GM18951 (cell line): ENCODE measurements at regions not wholly inside any gene's neighbourhood (a gene's known extent, or its start where the extent isn't known, plus 50 kb on each side); places are given as distances from the start of the nearest gene placed in this dataset.
"Not testable (repeated sequence)": the region's sequence is repeated elsewhere in the genome, so short reads cannot be mapped to it uniquely, and the experiment has no call there.

ENCODE experiments used
- POLR2A ChIP-seq: IDR thresholded peaks from 4 replicates; pipeline ENCODE4 v1.6.1; 2011; ENCODE audit warnings: mild to moderate bottlenecking; ENCODE audit not compliant: insufficient read length, insufficient read depth; ENCODE audit errors: extremely low read depth
- in situ Hi-C: fragments of 300-500 bp; cut with MboI; formaldehyde crosslinking; loops from one replicate; pipeline ENCODE4 v1.12.0; 2022; ENCODE audit warnings: low sequenced_read_pairs, mixed read lengths, inconsistent platforms; ENCODE audit not compliant: unreplicated experiment

DNA sequence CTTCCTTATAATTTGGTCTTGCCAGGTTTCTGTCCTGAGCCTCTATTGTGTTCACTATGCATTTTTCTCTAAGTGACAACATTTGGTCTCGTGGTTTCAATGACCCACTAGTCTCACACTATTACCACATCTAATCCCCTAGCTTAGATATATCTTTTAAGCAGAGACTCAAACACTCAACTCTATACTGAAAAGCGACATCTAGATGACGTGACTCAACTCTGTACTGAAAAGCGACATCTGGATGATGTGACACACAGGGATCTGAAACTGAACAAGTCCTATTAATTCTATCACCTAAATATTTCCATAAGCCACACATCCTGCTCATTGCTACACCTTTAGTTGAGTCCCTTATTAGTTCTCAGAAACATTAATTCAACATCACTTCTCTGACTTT, 141.7 kb upstream of the MBNL1 start:
- in situ Hi-C loops, result no loop called here
- TF ChIP-seq POLR2A, result no peak

DNA sequence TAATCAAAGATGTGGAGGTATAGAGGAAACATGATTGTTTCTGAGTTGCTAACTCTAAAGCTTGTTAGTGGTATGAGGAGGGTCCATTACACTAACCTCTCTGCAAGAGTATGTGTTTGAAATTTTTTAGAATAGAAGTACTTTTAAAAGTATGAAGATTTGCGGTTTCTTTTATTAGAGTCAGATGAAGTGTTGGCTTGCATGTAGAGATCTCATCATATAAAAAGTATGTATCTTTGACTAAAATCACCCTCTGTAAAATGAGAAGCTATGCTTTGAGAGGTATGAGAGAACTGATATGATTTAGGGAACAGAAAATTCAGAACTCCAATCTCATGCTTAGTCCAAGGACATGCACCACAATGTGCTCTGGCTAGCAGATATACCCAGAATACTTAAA, 140.4 kb upstream of the MBNL1 start:
- in situ Hi-C loops, result no loop called here
- no peak for TF ChIP-seq POLR2A

DNA sequence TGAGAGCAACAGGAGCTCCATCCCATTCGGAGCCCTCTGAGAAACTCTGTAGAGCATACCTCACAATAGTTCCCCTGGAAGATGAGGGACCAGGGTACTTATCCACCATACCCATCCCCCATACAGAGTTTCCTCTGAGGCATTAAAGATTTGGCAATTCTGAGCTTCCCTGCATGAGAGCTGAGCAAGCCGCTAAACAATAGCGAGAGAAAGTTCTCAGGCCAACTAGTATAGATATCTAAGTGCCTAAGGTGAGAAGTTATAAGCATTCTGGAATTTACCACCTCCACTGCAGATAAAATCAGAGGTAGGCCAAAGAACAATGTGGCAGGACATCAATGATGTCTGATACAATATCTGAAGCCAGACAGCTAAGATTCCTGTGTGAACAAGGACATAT, 129.1 kb upstream of the MBNL1 start:
- no peak for TF ChIP-seq POLR2A
- in situ Hi-C loops, result no loop called here

DNA sequence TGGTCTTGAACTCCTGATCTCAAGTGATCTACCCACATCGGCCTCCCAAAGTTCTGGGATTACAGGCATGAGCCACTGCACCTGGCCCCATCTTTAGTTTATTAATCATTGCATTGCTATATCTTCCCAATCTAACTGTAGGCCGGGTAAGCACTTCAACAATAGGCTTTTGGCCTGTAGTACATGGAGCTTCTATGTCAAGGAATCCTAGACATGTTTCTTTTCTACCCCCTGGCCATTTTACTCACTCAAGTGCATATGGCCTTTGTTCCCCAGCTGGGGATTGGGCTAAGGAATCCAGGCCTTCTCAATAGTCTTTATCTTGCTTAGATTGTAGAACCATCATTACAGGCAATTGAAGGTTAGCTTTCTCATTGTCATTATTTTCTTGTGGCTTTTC, 122.3 kb upstream of the MBNL1 start:
- TF ChIP-seq POLR2A, result no peak
- in situ Hi-C loops, result no loop called here

DNA sequence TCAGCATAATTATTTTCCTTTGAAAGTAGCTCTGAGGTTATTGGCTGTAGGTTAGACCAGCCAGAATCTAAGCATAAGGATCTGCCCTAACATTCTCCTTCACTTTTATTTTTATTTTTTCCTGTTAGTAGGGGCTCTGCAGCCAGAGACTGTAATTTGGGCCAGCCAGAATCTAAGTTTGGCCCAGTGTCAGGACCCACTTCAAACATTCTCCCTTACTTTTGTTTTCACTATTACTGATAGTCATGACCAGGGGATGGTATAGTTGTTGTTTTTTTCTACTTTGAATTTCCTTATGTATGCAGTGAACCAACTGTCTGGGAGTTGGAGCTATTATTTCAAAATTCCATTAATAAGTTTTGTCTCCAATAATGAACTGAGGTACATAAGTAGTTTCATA, 121.0 kb upstream of the MBNL1 start:
- in situ Hi-C loops, result no loop called here
- no peak for TF ChIP-seq POLR2A

DNA sequence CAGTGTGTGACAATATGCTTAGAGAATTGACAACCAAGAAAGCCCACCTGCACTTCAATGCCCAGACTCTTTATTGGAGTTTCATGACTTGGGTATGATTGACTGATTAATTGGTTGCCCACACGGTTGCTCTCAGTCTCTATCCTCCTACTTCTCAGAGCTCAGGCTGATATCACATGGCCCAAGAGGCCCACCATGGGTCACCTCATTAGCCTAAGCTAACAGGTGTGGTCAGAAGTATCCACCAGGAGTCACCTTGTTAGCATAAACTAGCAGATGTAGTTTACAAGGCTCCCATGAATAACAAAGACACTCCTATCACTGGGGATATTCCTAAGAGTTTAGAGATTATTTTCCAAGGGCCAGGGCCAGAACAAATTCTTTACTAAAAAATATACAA, 120.2 kb upstream of the MBNL1 start:
- TF ChIP-seq POLR2A, result no peak
- in situ Hi-C loops, result no loop called here

DNA sequence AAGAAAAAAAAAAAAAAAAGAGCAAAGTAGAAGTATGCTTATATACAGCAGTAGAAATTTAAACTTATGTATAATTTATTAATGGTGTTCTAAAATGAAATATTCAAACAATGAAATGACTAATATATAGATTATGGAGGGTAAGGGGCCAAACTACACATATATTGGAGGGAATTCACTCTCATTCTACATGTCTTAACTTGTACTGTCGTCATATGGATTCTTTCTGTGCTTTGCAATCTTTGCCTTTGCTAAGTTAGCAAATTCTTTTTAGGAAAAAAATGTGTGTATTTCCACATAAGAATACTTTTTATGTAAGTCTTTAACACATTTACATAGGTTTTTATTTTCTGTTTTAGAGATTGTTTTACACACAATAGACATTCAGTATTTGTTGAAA, 118.9 kb upstream of the MBNL1 start:
- no peak for TF ChIP-seq POLR2A
- in situ Hi-C loops, result no loop called here

DNA sequence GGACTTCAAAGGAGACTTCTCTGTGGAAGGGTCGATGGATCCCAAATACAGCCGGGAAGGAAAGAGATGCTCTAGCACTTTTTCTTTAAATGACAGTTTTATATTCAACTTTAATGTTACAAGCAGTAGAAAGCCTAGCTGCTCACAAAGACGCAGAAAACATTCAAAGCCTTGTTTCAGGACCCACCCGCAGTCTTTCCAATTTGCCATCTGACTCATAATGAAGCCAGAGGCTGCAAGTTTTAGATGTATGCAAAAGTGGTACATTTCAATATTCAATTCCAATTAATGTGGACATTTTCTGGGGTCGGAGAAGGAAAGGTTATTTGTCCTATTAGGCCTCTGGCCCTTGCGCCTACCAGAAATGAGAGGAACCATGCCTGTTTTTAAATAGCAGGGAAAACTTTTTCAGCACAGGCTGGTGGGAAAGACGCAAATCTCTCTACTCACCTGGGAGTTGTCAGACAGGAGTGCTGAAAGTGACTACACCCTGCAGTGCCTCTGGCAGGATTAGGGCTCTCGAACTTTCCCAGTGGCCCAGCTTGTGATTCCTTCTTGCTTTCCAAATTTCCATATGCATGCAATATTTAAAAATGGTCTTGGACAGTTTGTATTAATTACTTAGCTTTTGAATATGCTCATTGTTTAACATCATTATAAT, 117.4 kb upstream of the MBNL1 start:
- TF ChIP-seq POLR2A, result no peak
- in situ Hi-C loops, result no loop called here

DNA sequence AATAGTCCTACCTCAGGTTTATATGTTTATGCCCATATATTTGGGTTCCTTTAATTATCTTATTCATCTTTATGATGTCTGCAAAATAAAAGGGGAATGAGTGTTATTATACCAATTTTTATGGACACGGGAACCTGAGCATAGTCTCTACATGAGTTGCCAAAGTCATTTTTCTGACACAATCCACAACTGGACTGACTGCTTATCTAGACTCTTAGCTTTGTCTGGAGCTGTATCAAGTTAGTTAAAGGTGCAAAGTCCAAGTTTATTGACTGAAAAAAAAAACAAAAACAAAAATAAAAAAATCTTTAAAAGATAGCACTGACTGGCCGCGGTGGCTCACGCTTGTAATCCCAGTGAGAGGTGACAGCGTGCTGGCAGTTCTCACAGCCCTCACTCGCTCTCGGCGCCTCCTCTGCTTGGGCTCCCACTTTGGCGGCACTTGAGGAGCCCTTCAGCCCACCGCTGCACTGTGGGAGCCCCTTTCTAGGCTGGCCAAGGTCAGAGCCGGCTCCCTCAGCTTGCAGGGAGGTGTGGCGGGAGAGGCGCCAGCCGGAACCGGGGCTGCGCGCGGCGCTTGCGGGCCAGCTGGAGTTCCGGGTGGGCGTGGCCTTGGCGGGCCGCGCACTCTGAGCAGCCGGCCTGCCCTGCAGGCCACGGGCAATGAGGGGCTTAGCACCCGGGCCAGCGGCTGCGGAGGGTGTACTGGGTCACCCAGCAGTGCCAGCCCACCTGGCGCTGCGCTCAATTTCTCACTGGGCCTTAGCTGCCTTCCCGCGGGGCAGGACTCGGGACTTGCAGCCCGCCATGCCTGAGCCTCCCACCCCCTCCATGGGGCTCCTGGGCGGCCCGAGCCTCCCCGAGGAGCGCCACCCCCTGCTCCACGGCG, 116.6 kb upstream of the MBNL1 start:
- in situ Hi-C loops, result not testable (repeated sequence)

DNA sequence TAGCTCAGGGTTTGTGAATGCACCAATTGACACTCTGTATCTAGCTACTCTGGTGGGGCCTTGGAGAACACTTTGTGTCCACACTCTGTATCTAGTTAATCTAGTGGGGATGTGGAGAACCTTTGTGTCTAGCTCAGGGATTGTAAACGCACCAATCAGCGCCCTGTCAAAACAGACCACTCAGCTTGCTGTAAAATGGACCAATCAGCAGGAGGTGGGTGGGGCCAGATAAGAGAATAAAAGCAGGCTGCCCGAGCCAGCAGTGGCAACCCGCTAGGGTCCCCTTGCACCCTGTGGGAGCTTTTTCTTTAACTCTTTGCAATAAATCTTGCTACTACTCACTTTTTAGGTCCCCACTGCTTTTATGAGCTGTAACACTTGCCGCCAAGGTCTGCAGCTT, 115.6 kb upstream of the MBNL1 start:
- in situ Hi-C loops, result not testable (repeated sequence)

DNA sequence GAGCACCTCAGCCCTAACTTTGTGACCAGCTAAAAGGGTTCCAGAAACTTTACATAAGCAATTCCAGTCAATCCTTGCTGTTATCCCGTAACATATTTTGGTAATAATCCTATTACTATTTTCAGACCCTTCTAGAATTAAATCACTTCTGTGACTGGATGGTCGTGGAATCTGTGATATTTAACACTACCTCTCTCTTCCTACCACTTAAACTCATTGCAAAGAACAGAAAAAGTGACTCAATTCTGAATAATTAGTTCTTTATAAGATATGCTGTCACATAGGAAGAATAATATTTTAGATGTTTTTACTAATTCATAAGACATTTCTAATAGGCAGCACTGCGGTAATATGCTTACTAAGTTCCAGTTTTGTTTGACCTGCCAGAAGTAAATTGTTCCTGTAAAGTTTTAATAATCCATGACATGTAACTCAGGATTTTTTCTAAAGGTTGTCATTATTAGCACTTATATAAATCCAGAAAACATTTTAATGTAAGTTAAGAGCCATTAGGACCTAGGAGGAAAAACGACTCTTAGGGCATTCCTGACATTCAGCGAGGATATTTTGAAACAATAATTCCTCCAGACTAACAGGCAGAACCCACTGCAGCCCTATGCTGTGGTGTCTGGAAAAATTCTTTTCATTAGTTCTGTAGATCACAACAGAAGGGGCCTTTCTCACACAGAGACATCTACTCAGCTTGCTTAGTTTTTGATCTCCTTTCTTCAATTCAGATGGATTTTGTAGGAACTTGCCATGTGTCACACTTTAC, 113.3 kb upstream of the MBNL1 start:
- in situ Hi-C loops, result no loop called here
- TF ChIP-seq POLR2A, result no peak

DNA sequence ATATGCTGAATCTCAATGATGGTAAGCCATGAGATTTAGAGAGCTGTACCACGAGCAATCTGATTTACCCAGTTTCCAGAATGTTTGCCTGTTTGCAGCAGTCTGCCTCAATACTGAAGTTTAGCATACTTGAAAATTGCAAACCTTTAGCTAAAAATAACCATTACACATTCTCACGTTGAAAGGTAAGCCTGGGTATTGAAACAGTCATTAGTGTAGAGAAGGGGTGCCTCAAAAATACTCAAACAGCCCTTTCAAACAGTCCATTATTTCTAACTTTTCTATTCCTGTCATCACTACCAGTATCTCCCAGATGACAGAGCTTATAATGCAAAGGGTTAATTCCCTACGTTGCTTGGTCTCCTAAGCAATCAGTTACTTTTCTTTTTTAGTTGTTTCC, 111.8 kb upstream of the MBNL1 start:
- TF ChIP-seq POLR2A, result no peak
- in situ Hi-C loops, result no loop called here

DNA sequence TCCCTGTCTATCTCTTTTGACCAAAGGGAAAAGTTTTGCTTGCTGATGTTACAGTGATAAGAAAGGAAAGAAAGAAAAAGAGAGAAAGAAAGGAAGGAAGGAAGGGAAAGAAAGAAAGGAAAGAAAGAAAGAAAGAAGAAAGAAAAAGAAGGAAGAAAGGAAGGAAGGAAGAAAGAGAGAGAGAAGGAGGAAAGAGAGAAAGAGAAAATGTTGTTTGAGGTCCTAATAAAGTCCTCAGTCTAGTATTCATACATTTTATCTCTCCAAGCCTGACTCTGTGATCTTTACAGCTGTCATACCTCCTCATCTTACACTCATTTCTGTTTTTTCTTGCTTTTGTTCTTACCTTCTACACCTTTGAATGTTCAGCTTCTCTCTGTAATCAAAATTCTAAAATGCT, 111.4 kb upstream of the MBNL1 start:
- TF ChIP-seq POLR2A, result no peak
- in situ Hi-C loops, result no loop called here

DNA sequence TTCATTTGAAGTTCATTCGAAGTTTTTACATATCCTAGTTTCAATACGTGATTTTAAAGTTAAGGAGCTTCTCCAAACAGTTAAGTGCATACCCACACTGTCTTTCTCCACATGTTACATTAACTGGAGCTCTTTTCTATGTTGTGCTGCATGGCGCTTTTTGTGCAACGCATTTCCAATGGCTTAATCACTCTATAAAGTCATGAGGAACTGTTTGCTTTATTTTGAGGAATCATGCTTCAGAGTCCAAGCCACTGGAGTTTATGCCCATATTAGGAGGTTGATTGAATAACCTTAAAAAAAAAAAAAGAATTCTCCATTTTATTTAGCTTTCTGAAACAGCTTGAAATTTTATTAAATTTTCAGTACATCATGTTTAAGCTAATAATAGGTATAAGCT, 109.4 kb upstream of the MBNL1 start:
- in situ Hi-C loops, result no loop called here
- TF ChIP-seq POLR2A, result no peak
